GM19397 (cell line): ENCODE measurements at regions not wholly inside any gene's neighbourhood (a gene's known extent, or its start where the extent isn't known, plus 50 kb on each side); places are given as distances from the start of the nearest gene placed in this dataset.
"Not testable (repeated sequence)": the region's sequence is repeated elsewhere in the genome, so short reads cannot be mapped to it uniquely, and the experiment has no call there.

Source experiments
- ATAC-seq: cut with Tn5 transposase; IDR thresholded peaks from one replicate; pipeline ENCODE4 v1.9.1; 2021; ENCODE audit warnings: mild to moderate bottlenecking, moderate library complexity; ENCODE audit not compliant: unreplicated experiment

- no peak for ATAC-seq
Measured at GRCh38 chr2:51859260-51859659, 827.3 kb upstream of the NRXN1 start.

GRCh38 chr2:51855683-51856082 lies 823.8 kb upstream of the NRXN1 start:
- no peak for ATAC-seq

- ATAC-seq: no peak
Measured at GRCh38 chr2:51846796-51847195, 814.9 kb upstream of the NRXN1 start.

- no peak for ATAC-seq
Measured at GRCh38 chr2:51846018-51846417, 814.1 kb upstream of the NRXN1 start.

- no peak for ATAC-seq
Measured at GRCh38 chr2:51844596-51844995, 812.7 kb upstream of the NRXN1 start.

GRCh38 chr2:51829477-51829876 lies 797.5 kb upstream of the NRXN1 start:
- no peak for ATAC-seq

GRCh38 chr2:51825823-51826222 lies 793.9 kb upstream of the NRXN1 start:
- no peak for ATAC-seq

- no peak for ATAC-seq
Measured at GRCh38 chr2:51813247-51813646, 781.3 kb upstream of the NRXN1 start.

- ATAC-seq: no peak
Measured at GRCh38 chr2:51812138-51812866, 780.4 kb upstream of the NRXN1 start.

- no peak for ATAC-seq
Measured at GRCh38 chr2:51810197-51810596, 778.3 kb upstream of the NRXN1 start.

GRCh38 chr2:51807229-51807628 lies 775.3 kb upstream of the NRXN1 start:
- ATAC-seq: no peak

GRCh38 chr2:51795248-51795888 lies 763.4 kb upstream of the NRXN1 start:
- ATAC-seq: no peak

GRCh38 chr2:51791496-51791895 lies 759.6 kb upstream of the NRXN1 start:
- ATAC-seq: no peak

- ATAC-seq: no peak
Measured at GRCh38 chr2:51790854-51791253, 758.9 kb upstream of the NRXN1 start.

- no peak for ATAC-seq
Measured at GRCh38 chr2:51789918-51790317, 758.0 kb upstream of the NRXN1 start.

GRCh38 chr2:51782921-51783765 lies 751.2 kb upstream of the NRXN1 start:
- no peak for ATAC-seq

GRCh38 chr2:51781691-51782090 lies 749.8 kb upstream of the NRXN1 start:
- no peak for ATAC-seq

GRCh38 chr2:51780353-51780752 lies 748.4 kb upstream of the NRXN1 start:
- no peak for ATAC-seq

GRCh38 chr2:51779723-51780122 lies 747.8 kb upstream of the NRXN1 start:
- ATAC-seq: not testable (repeated sequence)

- ATAC-seq: no peak
Measured at GRCh38 chr2:51778806-51779205, 746.9 kb upstream of the NRXN1 start.

GRCh38 chr2:51774606-51775005 lies 742.7 kb upstream of the NRXN1 start:
- not testable (repeated sequence) for ATAC-seq

GRCh38 chr2:51760441-51760840 lies 728.5 kb upstream of the NRXN1 start:
- no peak for ATAC-seq
